ENCODE measurements at regions not wholly inside any gene's neighbourhood (a gene's known extent, or its start where the extent isn't known, plus 50 kb on each side); places are given as distances from the start of the nearest gene placed in this dataset.
"Not testable (repeated sequence)": the region's sequence is repeated elsewhere in the genome, so short reads cannot be mapped to it uniquely, and the experiment has no call there.

- no peak for DNase-seq
These were observed 171.1 kb downstream of the TOMM20 start for GRCh38 chr1:234957330-234958065.

DNA sequence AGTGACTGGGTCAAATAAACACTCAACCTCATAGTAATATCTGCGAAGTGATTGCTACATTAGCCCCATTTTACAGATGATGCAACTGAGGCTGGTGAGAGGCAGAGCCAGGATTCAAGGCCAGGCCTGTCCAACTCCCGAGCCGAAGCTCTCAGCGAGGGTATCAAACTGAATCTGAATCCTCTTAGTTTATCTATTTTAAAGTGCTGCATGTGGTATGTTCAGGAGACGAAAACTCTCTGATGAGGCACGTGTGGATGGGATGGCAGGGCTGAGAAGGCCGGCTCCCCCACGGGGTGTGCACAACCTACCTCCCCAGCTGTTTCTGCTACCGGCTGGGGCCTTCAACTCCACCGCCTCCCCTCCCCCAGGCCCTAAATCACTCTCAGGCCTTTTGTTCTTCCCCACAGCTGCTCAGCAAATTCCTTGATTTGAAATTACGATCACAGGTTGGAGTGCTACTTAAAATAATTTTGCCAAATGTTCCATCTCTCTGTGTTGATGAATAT is 171.8 kb downstream of the TOMM20 start:
- DNase-seq = no peak

DNA sequence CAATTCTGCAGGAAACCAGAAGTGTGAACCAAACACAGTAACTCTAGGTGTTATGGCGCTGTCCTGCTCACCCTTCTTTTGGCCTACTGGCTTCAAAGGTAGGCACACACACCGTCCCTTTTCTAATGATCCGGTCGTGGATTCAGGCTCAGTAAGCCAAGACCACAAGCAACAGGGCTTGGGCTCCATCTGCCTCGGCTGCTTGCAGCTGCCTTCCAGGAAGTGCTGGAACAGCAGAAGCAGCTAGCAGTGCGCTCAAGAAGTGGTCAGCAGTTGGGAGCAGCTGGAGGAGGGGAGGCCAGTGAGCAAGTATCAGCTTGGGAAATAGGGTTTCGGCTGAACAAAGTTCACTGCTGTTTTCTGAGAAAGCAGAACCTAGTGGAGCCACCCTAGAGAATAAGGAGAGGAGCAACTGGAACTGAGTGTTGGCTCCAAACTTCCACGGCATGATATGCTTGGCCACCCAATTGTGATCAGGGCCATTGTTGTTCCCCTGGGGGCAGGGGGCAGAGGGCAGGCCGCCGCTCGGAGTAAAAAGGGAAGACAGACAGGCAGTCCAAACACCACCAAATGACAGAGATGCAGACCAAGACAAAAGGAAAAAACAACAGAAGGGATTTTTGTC is 173.4 kb downstream of the TOMM20 start:
- DNase-seq = no peak

DNA sequence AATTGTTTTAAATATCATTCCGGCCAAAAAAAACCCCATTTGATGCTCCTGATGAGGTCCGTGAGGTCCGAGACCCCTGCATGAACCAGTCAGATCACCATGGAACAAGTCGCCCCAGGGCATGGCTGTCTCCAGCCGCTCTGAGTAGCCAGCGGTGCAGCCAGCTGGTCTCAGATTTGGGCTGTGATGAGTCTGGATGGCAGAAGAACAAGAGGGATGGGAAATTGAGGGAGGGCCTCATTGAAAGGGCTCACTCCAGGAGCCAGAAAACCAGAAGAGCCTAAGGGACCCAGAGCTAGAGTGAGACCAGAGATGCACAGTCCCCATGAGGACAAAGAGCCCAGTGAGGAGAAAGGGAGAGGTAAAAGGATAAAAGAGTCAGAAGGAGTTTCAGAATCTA is 174.0 kb downstream of the TOMM20 start:
- DNase-seq = no peak

- no peak for DNase-seq
These were observed 174.8 kb downstream of the TOMM20 start for GRCh38 chr1:234953655-234954405.

GRCh38 chr1:234950598-234950997 is 178.0 kb downstream of the TOMM20 start:
- no peak for DNase-seq

DNA sequence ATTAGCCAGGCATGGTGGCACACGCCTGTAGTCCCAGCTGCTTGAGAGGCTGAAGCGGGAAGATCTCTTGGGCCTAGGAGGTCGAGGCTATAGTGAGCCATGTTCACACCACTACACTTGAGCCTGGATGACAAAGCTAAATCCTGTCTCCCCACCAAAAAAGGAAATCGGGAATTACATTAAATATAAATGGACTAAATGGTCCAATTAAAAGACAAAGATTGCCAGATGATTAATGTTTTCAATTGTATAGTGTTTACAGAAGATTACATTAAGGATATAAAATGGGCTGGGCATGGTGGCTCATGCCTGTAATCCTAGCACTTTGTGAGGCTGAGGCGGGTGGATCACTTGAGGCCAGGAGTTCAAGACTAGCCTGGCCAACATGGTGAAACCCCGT is 179.1 kb downstream of the TOMM20 start:
- not testable (repeated sequence) for DNase-seq

GRCh38 chr1:234944439-234945344 is 183.9 kb downstream of the TOMM20 start:
- DNase-seq = no peak

GRCh38 chr1:234943836-234944402 is 184.7 kb downstream of the TOMM20 start:
- DNase-seq = no peak

DNA sequence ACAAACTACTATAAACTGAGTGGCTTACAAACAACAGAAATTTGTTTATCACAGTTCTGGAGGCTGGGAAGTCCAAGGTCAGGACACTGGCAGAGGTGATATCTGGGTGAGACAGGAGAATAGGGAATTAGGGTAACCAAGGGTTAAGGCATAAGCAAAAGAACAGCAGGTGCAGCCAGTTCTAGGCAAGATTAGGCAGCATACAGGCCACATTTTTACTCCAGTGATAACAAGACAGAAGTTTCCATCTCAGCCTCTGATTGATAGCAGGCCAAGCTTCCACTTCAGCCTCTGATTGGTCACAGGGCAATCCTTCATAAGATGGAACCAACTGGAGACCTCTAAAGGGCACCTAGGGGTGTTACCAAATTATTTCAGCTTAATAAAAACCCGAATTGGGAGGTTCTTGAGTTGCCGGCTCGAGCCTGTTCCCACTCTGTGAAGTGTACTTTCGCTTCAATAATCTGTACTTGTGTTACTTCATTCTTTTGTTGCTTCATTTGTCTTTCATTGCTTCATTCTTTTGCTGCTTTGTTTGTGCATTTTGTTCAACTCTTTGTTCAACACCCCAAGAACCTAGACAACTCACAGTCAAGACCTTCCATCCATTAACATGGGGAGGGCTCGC is 185.6 kb downstream of the TOMM20 start:
- DNase-seq = no peak

- no peak for DNase-seq
These were observed 186.7 kb downstream of the TOMM20 start for GRCh38 chr1:234942012-234942332.

- DNase-seq = no peak
These were observed 187.2 kb downstream of the TOMM20 start for GRCh38 chr1:234941321-234942011.

DNA sequence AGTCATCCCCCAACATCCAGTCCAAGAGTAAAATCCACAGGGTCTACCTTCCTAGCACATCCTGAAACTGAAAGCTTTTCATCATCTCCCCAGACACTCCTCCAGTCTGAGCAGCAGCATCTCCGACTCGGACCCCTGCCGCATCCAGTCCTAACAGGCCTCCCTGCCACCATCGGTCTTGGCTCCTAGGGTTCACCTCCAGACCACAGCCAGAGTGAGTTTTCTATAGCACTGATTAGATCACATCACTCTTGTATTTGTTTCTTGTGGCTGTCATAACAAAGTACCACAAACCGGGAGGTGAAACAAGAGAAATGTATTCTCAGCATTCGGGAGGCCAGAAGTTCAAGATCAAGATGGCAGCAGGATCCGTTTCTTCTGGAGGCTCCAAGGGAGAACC is 187.8 kb downstream of the TOMM20 start:
- no peak for DNase-seq

DNA sequence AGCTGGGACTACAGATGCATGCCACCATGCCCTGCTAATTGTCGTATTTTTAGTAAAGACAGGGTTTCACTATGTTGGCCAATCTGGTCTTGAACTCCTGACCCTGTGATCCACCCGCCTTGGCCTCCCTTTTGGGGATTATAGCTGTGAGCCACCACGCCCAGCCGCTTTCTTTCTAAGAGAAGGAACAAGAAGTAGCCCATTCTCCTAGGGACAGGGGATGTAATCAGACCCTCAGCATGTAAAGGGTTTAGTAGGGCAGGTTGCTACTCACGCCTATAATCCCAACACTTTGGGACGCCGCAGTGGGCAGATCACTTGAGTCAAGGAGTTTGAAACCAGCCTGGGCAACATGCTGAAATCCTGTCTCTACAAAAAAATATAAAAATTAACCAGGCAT is 189.7 kb downstream of the TOMM20 start:
- no peak for DNase-seq

DNA sequence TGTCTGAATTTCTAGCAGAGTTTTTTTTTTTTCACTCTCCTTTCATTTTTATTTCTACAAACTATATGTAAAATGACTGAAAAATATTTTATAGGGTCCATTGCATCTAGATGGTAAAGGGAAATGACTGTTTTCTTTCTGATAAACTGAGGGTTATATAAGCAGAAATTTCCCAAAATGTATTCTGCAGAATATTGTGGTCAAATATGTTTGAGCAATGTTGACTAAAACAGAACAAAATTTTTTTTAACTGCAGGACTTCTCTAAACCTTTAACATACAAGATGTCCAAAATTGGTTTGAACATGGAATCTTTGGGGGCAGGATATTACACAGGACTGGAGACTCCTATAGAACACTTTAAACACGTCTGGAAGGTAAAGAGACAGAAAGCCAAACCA is 190.5 kb downstream of the TOMM20 start:
- no peak for DNase-seq

GRCh38 chr1:234936612-234937389 is 191.8 kb downstream of the TOMM20 start:
- no peak for DNase-seq

- no peak for DNase-seq
These were observed 194.0 kb downstream of the TOMM20 start for GRCh38 chr1:234934611-234935033.

DNA sequence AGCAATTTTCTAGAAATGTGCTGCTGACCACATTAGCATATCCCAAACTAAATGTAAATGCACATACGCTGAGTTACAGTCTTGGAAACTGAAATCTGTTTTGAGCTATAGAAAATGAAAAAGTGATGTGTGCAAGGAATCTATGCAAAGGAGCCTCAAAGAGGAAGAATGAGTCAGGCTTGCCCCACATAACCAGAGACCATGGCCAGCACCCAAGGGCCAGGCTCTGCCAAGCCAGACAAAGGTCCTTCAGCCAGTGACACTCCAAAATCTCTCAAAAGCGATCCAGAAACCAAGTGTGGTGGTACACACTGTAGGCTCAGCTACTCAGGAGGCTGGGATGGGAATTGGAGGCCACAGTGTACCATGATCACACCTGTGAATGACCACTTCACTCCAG is 195.2 kb downstream of the TOMM20 start:
- no peak for DNase-seq

DNA sequence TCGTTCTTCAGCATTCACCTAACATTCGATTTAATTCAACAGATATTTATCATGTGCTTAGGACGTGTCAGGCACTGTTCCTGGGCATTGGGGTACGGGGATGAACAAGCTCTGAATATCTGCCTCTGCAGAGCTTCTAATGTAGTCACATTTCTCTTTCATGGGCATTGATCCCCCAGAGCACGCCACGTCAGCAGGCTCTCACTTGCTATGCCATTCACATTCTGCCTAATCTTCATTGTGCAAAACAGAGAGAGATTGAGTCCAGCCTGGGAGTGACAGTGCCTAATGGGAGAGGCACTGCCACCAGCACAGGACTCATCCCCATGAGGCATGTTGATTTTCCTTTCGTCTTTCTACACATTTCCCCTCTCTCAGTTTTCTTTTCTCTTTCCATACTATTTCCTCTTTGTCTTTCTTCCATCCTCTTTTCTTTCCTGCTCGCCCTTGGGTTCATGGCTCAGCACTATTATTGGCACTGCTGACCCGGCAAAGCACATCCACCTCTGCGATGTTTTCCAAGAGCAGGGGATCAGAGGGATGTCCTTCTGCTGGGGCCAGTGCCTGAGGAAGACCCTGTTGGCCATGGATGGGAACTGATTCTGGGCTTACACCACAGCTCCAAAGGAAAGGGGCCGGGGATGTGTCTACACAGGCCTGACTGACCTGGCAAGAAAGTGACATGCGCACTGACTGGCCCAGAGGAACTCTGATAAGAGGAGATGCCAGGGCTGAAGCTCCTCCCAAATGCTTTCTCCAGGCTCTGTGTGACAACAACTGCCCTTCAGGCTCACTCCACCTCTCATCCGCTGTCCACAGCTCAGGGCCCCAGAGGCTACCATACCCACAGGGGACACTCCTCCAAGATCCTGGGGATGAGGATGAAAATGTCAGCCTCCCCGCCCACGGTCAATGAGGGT is 195.9 kb downstream of the TOMM20 start:
- DNase-seq = no peak
